AG09319 (cell line): ENCODE measurements at regions not wholly inside any gene's neighbourhood (a gene's known extent, or its start where the extent isn't known, plus 50 kb on each side); places are given as distances from the start of the nearest gene placed in this dataset.

ENCODE experiments used
- DNase-seq: peaks from one replicate; pipeline ENCODE4 v3.0.0-alpha.2; 2010; ENCODE audit warnings: low read depth; ENCODE audit errors: extremely low read depth
- TF ChIP-seq, protein P1 (sequence below): IDR thresholded peaks from 2 replicates; pipeline ENCODE4 v1.5.1; 2011; ENCODE audit warnings: low read depth, mild to moderate bottlenecking, inconsistent platforms, low read length, moderate library complexity

DNA sequence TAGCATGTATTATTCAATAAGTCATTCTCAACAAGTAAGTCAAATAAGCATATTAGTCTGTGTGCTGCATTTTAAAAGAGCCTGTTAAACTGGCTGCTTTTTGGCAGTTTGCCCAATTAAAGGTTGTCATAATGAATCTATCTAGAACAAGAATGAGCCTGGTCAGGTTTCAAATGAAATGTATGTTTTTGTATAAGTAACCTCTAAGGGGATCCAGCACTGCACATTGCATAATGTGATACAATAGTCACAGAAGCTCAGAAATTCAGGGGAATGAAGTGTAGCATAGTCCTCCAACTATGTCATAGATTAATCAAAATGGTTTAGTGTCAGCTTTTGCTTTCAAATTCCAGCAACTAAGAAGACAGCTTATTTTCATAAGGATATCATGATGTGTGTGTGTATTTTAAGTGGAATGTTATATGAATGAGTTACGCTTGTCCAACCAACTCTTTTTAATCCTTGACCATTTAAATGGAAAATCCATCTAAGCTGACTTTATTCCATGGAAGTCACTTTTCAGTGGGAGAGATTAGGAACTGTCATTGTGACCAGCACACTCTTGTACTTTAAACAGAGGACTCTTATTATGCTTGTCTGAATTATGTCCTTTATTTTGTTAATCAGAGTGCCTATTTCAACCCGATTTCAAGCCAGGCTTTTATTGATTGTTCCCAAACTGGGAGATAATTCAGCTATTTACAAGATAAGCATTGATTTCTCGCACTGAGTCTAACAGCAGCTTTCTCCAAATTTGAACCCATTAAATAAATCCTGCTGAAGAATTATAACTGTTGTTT, 283.9 kb upstream of the ADAMTSL1 start:
- no peak for DNase-seq
- TF ChIP-seq, protein P1, sequence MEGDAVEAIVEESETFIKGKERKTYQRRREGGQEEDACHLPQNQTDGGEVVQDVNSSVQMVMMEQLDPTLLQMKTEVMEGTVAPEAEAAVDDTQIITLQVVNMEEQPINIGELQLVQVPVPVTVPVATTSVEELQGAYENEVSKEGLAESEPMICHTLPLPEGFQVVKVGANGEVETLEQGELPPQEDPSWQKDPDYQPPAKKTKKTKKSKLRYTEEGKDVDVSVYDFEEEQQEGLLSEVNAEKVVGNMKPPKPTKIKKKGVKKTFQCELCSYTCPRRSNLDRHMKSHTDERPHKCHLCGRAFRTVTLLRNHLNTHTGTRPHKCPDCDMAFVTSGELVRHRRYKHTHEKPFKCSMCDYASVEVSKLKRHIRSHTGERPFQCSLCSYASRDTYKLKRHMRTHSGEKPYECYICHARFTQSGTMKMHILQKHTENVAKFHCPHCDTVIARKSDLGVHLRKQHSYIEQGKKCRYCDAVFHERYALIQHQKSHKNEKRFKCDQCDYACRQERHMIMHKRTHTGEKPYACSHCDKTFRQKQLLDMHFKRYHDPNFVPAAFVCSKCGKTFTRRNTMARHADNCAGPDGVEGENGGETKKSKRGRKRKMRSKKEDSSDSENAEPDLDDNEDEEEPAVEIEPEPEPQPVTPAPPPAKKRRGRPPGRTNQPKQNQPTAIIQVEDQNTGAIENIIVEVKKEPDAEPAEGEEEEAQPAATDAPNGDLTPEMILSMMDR, result no peak

DNA sequence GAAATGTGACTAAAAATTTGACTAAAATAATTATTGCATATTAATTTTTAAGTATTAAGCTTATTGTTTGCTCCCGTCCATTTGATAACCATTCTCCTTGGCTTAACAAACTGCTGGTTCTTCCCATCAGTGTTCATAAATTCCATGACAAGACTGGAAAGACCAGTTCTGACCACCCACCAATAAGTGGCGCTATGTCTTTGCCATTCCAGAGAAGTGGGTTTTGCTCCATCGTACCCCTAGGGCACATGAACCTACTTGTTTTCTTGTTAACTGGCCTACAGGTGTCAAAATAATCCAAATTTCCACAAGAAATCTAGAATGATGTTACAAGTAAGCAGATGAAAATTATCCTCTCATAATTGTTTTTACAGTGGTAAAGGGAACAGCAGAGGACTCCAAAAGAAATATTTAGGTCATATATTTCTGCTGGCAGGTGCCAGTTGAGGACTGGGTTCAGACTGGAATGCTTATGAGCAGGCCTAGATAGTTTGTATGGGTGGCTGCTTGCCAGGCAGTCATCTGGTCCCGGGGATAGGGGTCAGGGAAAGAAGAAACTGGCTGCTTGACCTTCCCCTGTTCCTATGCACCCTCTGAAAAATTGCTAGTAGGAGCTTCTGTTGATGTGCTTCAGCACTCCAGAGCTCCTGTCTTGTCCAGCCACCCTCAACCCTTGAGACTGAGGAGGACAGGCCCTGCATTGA, 283.1 kb upstream of the ADAMTSL1 start:
- DNase-seq, result no peak
- TF ChIP-seq, protein P1, result no peak

DNA sequence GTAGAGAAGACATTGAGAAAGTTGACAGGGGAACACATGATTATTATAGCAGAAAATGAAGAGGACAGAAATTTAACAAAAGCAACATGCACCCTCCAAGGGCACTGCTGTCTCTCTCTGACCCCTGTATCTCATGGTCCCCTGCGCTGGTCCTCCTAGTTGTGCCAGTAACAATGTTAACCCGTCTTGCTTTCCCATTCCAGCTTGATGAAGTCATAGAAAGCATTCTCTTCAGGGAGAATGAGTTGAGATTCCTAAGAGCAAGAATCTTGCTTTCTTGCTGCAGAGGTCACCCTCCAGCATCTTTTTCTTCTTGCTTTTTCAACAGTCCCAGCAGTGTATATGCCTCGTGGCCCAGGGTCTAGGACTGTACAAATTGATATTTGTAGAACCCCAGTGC, 279.6 kb upstream of the ADAMTSL1 start:
- TF ChIP-seq, protein P1, result no peak
- no peak for DNase-seq

DNA sequence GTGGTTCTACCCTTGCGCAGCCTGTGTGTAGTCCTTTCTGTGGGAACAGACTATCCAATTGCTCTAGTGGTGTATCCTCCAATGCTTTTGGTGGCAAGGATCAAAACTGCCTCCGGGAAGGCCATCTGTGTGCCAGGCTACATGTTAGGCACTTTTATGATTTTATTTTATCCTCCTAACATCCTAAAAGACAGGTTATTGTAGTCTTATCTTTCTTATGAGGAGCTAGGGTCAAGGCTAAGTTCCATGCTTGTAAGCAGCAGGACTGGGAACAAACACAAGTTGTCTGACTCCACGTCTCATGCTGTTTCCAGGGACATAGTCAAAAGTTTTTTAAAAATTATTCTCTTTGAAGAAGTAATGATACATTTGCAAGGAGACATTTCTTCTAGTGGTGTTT, 278.7 kb upstream of the ADAMTSL1 start:
- no peak for DNase-seq
- TF ChIP-seq, protein P1, result no peak

DNA sequence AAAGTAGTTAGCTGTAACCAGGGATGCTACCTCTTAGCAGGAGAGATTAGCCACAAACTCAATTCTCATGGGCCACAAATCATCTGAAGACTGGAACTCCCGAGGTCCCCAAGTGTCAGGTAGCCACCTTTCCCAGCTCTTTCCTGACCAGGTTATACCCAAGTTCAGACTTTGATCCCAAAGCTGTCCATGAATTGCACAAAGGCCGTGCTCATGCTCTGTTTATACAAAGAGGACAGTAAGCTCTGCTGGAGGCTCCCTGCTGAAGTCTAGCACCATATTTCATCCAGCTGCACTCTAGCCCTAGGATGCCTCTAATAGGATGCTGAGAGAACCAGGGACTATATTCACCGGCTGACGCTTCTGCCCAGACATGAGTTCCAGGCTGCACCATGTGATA, 271.0 kb upstream of the ADAMTSL1 start:
- TF ChIP-seq, protein P1, result no peak
- no peak for DNase-seq

DNA sequence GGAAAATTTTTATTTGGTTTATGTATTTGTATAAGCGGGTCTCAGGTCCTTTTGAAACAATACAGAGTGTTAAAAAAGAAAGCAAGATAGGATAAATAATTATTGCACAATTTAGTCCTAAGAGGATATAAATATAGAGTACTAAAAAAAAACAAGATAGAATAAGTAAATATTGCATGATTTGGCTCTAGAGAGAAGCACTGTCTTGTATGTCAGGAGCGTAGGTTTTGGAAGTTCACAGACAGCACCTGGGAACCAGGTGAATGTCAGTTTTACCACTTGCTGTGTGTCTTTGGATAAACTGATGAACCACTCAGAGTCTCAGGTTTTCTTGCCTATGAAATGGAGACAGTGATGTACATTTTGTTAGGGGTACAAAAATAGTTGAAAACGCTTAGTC, 266.2 kb upstream of the ADAMTSL1 start:
- DNase-seq, result no peak
- TF ChIP-seq, protein P1, result no peak
